K562 (cell line): ENCODE measurements at regions not wholly inside any gene's neighbourhood (a gene's known extent, or its start where the extent isn't known, plus 50 kb on each side); places are given as distances from the start of the nearest gene placed in this dataset.

ENCODE experiments used
- BACH1 ChIP-seq: fragments of 200-800 bp; sonication (Bioruptor generic); IDR thresholded peaks from 2 replicates; pipeline ENCODE4 v1.6.1; 2016; ENCODE audit warnings: missing genetic modification characterization, missing compliant biosample characterization
- CBX1 ChIP-seq: sonication (generic); IDR thresholded peaks from 2 replicates; pipeline ENCODE4 v1.6.1; 2016; ENCODE audit warnings: antibody characterized with exemption, low read depth, mild to moderate bottlenecking
- CC2D1A ChIP-seq: fragments of 450-650 bp; IDR thresholded peaks from 2 replicates; pipeline ENCODE4 v1.6.1; 2017; ENCODE audit warnings: mild to moderate bottlenecking
- EP300 ChIP-seq: IDR thresholded peaks from 2 replicates; pipeline ENCODE4 v1.6.1; 2012; ENCODE audit warnings: low read length, improper control_type of control experiment
- FOSL1 ChIP-seq: fragments of 200-800 bp; sonication (Bioruptor generic); conservative IDR thresholded peaks from 2 replicates; pipeline ENCODE4 v1.6.1; 2016; ENCODE audit warnings: missing genetic modification characterization, missing compliant biosample characterization
- FOXA3 ChIP-seq, 2 experiments: fragments of 450-650 bp in 1 of 2; sonication (generic) in 1 of 2; formaldehyde crosslinking; IDR thresholded peaks in 1 of 2; conservative IDR thresholded peaks in 1 of 2; 2 replicates each; pipeline versions ENCODE4 v1.4.0 to v1.8.0; 2020 to 2022; ENCODE audit warnings: mild to moderate bottlenecking in 2 of 2, missing genetic modification reagents in 1 of 2
- POLR2A ChIP-seq: fragments of 450-650 bp; conservative IDR thresholded peaks from 2 replicates; pipeline ENCODE4 v1.6.1; 2016
- SIN3B ChIP-seq: fragments of 450-650 bp; IDR thresholded peaks from 2 replicates; pipeline ENCODE4 v1.6.1; 2017; ENCODE audit warnings: low read depth, mild to moderate bottlenecking, moderate library complexity
- SRSF3 ChIP-seq: fragments of 200-400 bp; formaldehyde crosslinking; IDR thresholded peaks from 2 replicates; pipeline ENCODE4 v1.6.1; 2016; ENCODE audit warnings: mild to moderate bottlenecking, low read length, moderate library complexity; ENCODE audit not compliant: insufficient read depth
- TEAD4 ChIP-seq, 2 experiments: sonication (generic) in 1 of 2; formaldehyde crosslinking in 1 of 2; IDR thresholded peaks; 2 replicates each; pipeline versions ENCODE4 v1.6.1 to v1.8.0; 2012 to 2022; ENCODE audit warnings: borderline replicate concordance in 1 of 2, inconsistent platforms in 1 of 2, low read length in 1 of 2, mild to moderate bottlenecking in 1 of 2, missing genetic modification reagents in 1 of 2
- TF ChIP-seq, protein P1 (sequence below), 3 experiments: IDR thresholded peaks in 2 of 3; conservative IDR thresholded peaks in 1 of 3; 2 replicates each; pipeline ENCODE4 v1.5.1; 2011 to 2012; ENCODE audit warnings: low read length in 3 of 3, mild to moderate bottlenecking in 3 of 3, control low read depth in 2 of 3, improper control_type of control experiment in 1 of 3, inconsistent platforms in 1 of 3, low read depth in 1 of 3, mixed read lengths in 1 of 3, moderate library complexity in 1 of 3; ENCODE audit not compliant: insufficient read depth in 2 of 3
- TF ChIP-seq, protein P2 (sequence below): sonication (generic); formaldehyde crosslinking; IDR thresholded peaks from 2 replicates; pipeline ENCODE4 v1.8.0; 2022; ENCODE audit warnings: mild to moderate bottlenecking, missing genetic modification reagents

DNA sequence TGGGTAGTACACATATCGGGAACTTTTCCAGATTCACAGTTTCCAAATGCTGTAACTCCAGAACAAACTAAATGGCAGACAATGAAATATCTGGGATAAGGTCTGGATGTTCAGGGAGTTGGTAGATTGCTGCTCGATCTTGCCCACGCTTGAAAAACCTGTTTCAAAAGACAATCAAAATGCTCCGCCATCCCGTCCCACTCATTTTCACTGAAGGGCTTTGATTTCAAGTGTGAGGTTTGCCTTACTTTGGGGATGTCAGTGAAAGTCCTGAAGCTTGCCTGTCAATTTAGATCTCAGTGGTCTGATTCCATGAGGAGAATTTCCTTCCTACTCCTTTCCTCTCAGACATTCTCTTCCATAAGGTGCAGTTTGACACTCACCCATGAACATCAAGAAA lies 236.3 kb upstream of the KCNK2 start:
- no peak for TF ChIP-seq SIN3B
- TF ChIP-seq, protein P1, sequence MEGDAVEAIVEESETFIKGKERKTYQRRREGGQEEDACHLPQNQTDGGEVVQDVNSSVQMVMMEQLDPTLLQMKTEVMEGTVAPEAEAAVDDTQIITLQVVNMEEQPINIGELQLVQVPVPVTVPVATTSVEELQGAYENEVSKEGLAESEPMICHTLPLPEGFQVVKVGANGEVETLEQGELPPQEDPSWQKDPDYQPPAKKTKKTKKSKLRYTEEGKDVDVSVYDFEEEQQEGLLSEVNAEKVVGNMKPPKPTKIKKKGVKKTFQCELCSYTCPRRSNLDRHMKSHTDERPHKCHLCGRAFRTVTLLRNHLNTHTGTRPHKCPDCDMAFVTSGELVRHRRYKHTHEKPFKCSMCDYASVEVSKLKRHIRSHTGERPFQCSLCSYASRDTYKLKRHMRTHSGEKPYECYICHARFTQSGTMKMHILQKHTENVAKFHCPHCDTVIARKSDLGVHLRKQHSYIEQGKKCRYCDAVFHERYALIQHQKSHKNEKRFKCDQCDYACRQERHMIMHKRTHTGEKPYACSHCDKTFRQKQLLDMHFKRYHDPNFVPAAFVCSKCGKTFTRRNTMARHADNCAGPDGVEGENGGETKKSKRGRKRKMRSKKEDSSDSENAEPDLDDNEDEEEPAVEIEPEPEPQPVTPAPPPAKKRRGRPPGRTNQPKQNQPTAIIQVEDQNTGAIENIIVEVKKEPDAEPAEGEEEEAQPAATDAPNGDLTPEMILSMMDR (IDR thresholded peaks at IDR 0.05 in 2 of 3, conservative IDR thresholded peaks at IDR 0.05 in 1 of 3; ENCODE audit: insufficient read depth in 2 of 3, low read depth in 1 of 3, low read length in 3 of 3), result no peak
- TF ChIP-seq FOXA3 (CRISPR knock-in tag; conservative IDR thresholded peaks at IDR 0.05 in 1 of 2, IDR thresholded peaks at IDR 0.05 in 1 of 2), result no peak
- TF ChIP-seq, protein P2, sequence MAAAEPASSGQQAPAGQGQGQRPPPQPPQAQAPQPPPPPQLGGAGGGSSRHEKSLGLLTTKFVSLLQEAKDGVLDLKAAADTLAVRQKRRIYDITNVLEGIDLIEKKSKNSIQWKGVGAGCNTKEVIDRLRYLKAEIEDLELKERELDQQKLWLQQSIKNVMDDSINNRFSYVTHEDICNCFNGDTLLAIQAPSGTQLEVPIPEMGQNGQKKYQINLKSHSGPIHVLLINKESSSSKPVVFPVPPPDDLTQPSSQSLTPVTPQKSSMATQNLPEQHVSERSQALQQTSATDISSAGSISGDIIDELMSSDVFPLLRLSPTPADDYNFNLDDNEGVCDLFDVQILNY (CRISPR knock-in tag), result no peak
- no peak for TF ChIP-seq EP300
- no peak for TF ChIP-seq CC2D1A
- TF ChIP-seq BACH1 (tag), result no peak
- TF ChIP-seq POLR2A, result no peak
- TF ChIP-seq CBX1, result no peak
- TF ChIP-seq FOSL1, result no peak
- TF ChIP-seq TEAD4 (IDR thresholded peaks at IDR 0.05; ENCODE audit: low read length), result no peak
- no peak for TF ChIP-seq TEAD4 (CRISPR knock-in tag; IDR thresholded peaks at IDR 0.05; ENCODE audit: borderline replicate concordance)
- TF ChIP-seq SRSF3, result no peak
